RPMI7951 (cell line): ENCODE measurements at regions not wholly inside any gene's neighbourhood (a gene's known extent, or its start where the extent isn't known, plus 50 kb on each side); places are given as distances from the start of the nearest gene placed in this dataset.

Experiments used
- DNase-seq: peaks from one replicate; pipeline ENCODE4 v3.0.0-alpha.2; 2012; ENCODE audit warnings: low read depth

GRCh38 chr3:34292605-34293300 lies 494.3 kb downstream of the PDCD6IP start:
- no peak for DNase-seq

GRCh38 chr3:34294240-34294639 lies 495.8 kb downstream of the PDCD6IP start:
- DNase-seq = no peak

GRCh38 chr3:34296796-34297195 lies 498.4 kb downstream of the PDCD6IP start:
- DNase-seq = no peak

GRCh38 chr3:34298653-34299052 lies 500.2 kb downstream of the PDCD6IP start:
- no peak for DNase-seq

- DNase-seq = no peak
These were observed 502.2 kb downstream of the PDCD6IP start for GRCh38 chr3:34300621-34301020.

- DNase-seq = no peak
These were observed 502.9 kb downstream of the PDCD6IP start for GRCh38 chr3:34301313-34301712.

GRCh38 chr3:34305266-34305665 lies 506.8 kb downstream of the PDCD6IP start:
- no peak for DNase-seq

- no peak for DNase-seq
These were observed 514.3 kb downstream of the PDCD6IP start for GRCh38 chr3:34312684-34313083.

GRCh38 chr3:34319881-34320280 lies 521.5 kb downstream of the PDCD6IP start:
- DNase-seq = no peak

GRCh38 chr3:34323517-34323916 lies 525.1 kb downstream of the PDCD6IP start:
- no peak for DNase-seq

- no peak for DNase-seq
These were observed 548.2 kb downstream of the PDCD6IP start for GRCh38 chr3:34346656-34347055.

- no peak for DNase-seq
These were observed 553.7 kb downstream of the PDCD6IP start for GRCh38 chr3:34351882-34352777.

- no peak for DNase-seq
These were observed 554.4 kb downstream of the PDCD6IP start for GRCh38 chr3:34352778-34353331.

- DNase-seq = no peak
These were observed 559.0 kb downstream of the PDCD6IP start for GRCh38 chr3:34357461-34357860.

GRCh38 chr3:34359064-34359463 lies 560.6 kb downstream of the PDCD6IP start:
- no peak for DNase-seq

- no peak for DNase-seq
These were observed 562.3 kb downstream of the PDCD6IP start for GRCh38 chr3:34360713-34361112.

- no peak for DNase-seq
These were observed 563.5 kb downstream of the PDCD6IP start for GRCh38 chr3:34361921-34362320.

- DNase-seq = no peak
These were observed 564.5 kb downstream of the PDCD6IP start for GRCh38 chr3:34362910-34363309.

- DNase-seq = no peak
These were observed 565.5 kb downstream of the PDCD6IP start for GRCh38 chr3:34363881-34364280.

GRCh38 chr3:34364335-34364734 lies 565.9 kb downstream of the PDCD6IP start:
- DNase-seq = no peak

GRCh38 chr3:34365231-34365630 lies 566.8 kb downstream of the PDCD6IP start:
- DNase-seq = no peak

GRCh38 chr3:34365771-34366170 lies 567.3 kb downstream of the PDCD6IP start:
- DNase-seq = no peak

- DNase-seq = no peak
These were observed 569.1 kb downstream of the PDCD6IP start for GRCh38 chr3:34367521-34367920.
